ENCODE measurements at regions not wholly inside any gene's neighbourhood (a gene's known extent, or its start where the extent isn't known, plus 50 kb on each side); places are given as distances from the start of the nearest gene placed in this dataset.

DNA sequence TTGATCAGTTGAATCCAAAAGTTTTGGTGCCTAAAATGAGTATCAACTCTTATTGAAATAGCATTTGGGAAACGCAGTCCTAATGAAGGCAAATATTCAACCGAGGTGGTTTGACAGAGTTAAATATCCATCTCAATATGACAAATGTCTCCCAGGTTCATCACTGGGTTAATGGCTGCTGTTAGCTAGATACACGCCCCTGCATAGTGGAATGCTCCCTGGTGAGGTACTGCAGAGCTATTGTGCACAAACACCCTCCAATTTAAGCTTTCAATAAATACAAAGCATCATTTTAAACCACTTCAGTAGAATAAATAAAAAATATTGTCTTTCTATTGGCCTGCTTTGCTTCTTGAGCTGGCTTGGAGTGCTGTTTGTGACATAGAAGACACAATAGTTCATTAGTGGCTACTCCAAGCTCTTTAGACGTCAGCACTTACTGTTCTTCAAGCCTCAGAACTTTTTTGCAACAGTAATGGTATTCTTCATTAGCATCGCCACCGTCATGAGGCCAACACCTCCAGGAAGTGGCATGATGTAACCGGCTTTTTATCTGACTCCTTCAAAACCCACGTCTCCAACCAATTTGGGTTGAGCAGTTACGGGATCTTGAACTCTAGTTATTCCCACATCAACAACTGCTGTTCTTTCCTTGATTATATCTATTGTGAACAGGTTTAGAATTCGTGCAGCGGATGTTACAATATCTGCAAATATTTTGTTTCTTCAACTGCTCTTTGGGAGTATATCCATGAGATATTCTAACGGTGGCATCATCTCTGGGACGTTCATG lies 1159.6 kb upstream of the EPHA6 start:
- no peaks in the 10 kb centered on the region for H3K36me3 ChIP-seq (replicated peaks in 1 of 2; ENCODE audit: control insufficient read depth in 1 of 2, insufficient read depth in 2 of 2, low read length in 2 of 2)
- no peak overlapping the region for H3K4me3 ChIP-seq (replicated peaks in 1 of 3; ENCODE audit: low read depth in 2 of 3, low read length in 3 of 3)
- no peaks in the 10 kb centered on the region for H3K36me3 Mint-ChIP-seq
- no peaks in the 10 kb centered on the region for H4K20me1 ChIP-seq (ENCODE audit: insufficient read depth, low read length)
- H3K9ac ChIP-seq (ENCODE audit: insufficient read depth, low read length, poor library complexity, severe bottlenecking), result no peak overlapping the region
- no peaks in the 10 kb centered on the region for H3K27me3 ChIP-seq (ENCODE audit: control insufficient read depth in 2 of 2, insufficient read depth in 2 of 2, low read length in 2 of 2)
- no peaks in the 10 kb centered on the region for H3K79me2 ChIP-seq (ENCODE audit: insufficient read depth, low read length)
- no peaks in the 10 kb centered on the region for H3K4me1 ChIP-seq (ENCODE audit: control insufficient read depth in 1 of 2, insufficient read depth in 2 of 2, low read length in 2 of 2)
- H3K9me3 Mint-ChIP-seq, result peaks cover 0 to 10% (median 4%) of the 10 kb centered on the region in 7 donors
- intact Hi-C loops (cut with micrococcal nuclease), result no loop called here
- no peak overlapping the region for H3K4me3 Mint-ChIP-seq
- peaks cover 0 to 2% (median 2%) of the 10 kb centered on the region in 3 donors for H3K27me3 Mint-ChIP-seq (ENCODE audit: low read depth in 3 of 3)
- H3K4me1 Mint-ChIP-seq, result no peaks in the 10 kb centered on the region
- H3K27ac Mint-ChIP-seq, result no peak overlapping the region
- DNase-seq, result no peak
- no peak overlapping the region for H2AFZ ChIP-seq (ENCODE audit: insufficient read depth, low read depth, low read length, poor library complexity, severe bottlenecking)
- peaks cover 0 to 7% of the 10 kb centered on the region in 2 donors for H3K9me3 ChIP-seq (replicated peaks in 1 of 2; ENCODE audit: control insufficient read depth in 1 of 2, insufficient read depth in 1 of 2, low read length in 2 of 2)
- TF ChIP-seq, protein P1, sequence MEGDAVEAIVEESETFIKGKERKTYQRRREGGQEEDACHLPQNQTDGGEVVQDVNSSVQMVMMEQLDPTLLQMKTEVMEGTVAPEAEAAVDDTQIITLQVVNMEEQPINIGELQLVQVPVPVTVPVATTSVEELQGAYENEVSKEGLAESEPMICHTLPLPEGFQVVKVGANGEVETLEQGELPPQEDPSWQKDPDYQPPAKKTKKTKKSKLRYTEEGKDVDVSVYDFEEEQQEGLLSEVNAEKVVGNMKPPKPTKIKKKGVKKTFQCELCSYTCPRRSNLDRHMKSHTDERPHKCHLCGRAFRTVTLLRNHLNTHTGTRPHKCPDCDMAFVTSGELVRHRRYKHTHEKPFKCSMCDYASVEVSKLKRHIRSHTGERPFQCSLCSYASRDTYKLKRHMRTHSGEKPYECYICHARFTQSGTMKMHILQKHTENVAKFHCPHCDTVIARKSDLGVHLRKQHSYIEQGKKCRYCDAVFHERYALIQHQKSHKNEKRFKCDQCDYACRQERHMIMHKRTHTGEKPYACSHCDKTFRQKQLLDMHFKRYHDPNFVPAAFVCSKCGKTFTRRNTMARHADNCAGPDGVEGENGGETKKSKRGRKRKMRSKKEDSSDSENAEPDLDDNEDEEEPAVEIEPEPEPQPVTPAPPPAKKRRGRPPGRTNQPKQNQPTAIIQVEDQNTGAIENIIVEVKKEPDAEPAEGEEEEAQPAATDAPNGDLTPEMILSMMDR (IDR thresholded peaks at IDR 0.05), result no peak
- H3K4me2 ChIP-seq (replicated peaks; ENCODE audit: extremely low read depth, low read length, poor library complexity, severe bottlenecking), result no peak overlapping the region
- H3K27ac ChIP-seq (ENCODE audit: low read depth in 1 of 2, low read length in 2 of 2), result no peak overlapping the region
- WGBS (ENCODE audit: insufficient coverage), result 87% methylated on average over 7 of the region's 13 CpGs

DNA sequence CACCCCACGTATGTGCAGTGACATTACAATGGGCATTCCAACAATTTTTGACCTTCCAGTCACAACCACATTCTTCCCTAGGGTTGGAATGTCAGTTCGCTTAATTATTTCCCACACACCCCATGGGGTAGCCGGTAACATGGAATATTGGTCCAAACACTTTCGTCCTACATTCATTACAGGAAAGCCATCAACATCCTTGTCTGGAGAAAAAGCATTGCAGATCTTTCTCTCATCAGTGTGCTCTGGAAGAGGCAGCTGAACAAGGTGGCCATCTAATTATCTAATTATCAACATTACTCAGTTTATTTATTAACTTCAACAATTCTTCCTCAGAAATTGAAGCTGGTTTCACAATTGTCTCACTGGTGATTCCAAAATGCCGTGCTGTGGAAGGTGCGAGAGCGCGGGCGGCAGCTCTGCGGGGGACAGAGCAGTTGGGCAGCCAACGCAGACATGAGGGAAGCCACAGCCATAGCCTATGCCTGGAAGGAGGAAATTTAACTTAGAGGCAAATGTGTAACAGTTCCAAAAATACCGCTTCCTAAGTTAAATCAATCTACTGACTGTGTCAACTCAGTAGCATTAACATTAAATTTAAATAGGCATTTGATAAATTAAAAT lies 1158.9 kb upstream of the EPHA6 start:
- no peak overlapping the region for H3K4me2 ChIP-seq (replicated peaks; ENCODE audit: extremely low read depth, low read length, poor library complexity, severe bottlenecking)
- H3K9me3 ChIP-seq (replicated peaks in 1 of 2; ENCODE audit: control insufficient read depth in 1 of 2, insufficient read depth in 1 of 2, low read length in 2 of 2), result peaks cover 0 to 7% of the 10 kb centered on the region in 2 donors
- TF ChIP-seq, protein P1 (IDR thresholded peaks at IDR 0.05), result no peak
- peaks cover 0 to 2% (median 2%) of the 10 kb centered on the region in 3 donors for H3K27me3 Mint-ChIP-seq (ENCODE audit: low read depth in 3 of 3)
- no peaks in the 10 kb centered on the region for H3K4me1 Mint-ChIP-seq
- no peak overlapping the region for H2AFZ ChIP-seq (ENCODE audit: insufficient read depth, low read depth, low read length, poor library complexity, severe bottlenecking)
- H3K9ac ChIP-seq (ENCODE audit: insufficient read depth, low read length, poor library complexity, severe bottlenecking), result no peak overlapping the region
- no peak overlapping the region for H3K27ac Mint-ChIP-seq
- WGBS (ENCODE audit: insufficient coverage), result 94% methylated on average over 10 of the region's 12 CpGs
- no peak for DNase-seq
- H4K20me1 ChIP-seq (ENCODE audit: insufficient read depth, low read length), result no peaks in the 10 kb centered on the region
- peaks cover 0 to 8% (median 3%) of the 10 kb centered on the region in 7 donors for H3K9me3 Mint-ChIP-seq
- no peaks in the 10 kb centered on the region for H3K79me2 ChIP-seq (ENCODE audit: insufficient read depth, low read length)
- H3K36me3 Mint-ChIP-seq, result no peaks in the 10 kb centered on the region
- no peaks in the 10 kb centered on the region for H3K4me1 ChIP-seq (ENCODE audit: control insufficient read depth in 1 of 2, insufficient read depth in 2 of 2, low read length in 2 of 2)
- H3K27me3 ChIP-seq (ENCODE audit: control insufficient read depth in 2 of 2, insufficient read depth in 2 of 2, low read length in 2 of 2), result no peaks in the 10 kb centered on the region
- intact Hi-C loops (cut with micrococcal nuclease), result no loop called here
- no peak overlapping the region for H3K4me3 ChIP-seq (replicated peaks in 1 of 3; ENCODE audit: low read depth in 2 of 3, low read length in 3 of 3)
- no peaks in the 10 kb centered on the region for H3K36me3 ChIP-seq (replicated peaks in 1 of 2; ENCODE audit: control insufficient read depth in 1 of 2, insufficient read depth in 2 of 2, low read length in 2 of 2)
- no peak overlapping the region for H3K27ac ChIP-seq (ENCODE audit: low read depth in 1 of 2, low read length in 2 of 2)
- H3K4me3 Mint-ChIP-seq, result no peak overlapping the region

Data from CD14-positive monocyte (primary cell).